HEK293 (cell line): ENCODE measurements at regions not wholly inside any gene's neighbourhood (a gene's known extent, or its start where the extent isn't known, plus 50 kb on each side); places are given as distances from the start of the nearest gene placed in this dataset.

Source experiments
- HIC1 ChIP-seq: fragments of 450-650 bp; formaldehyde crosslinking; IDR thresholded peaks from 2 replicates; pipeline ENCODE4 v1.5.1; 2016; ENCODE audit warnings: missing biosample characterization, missing genetic modification characterization
- IKZF3 ChIP-seq: fragments of 450-650 bp; IDR thresholded peaks from 2 replicates; pipeline ENCODE4 v1.5.0; 2018; ENCODE audit warnings: missing biosample characterization, mild to moderate bottlenecking, missing genetic modification characterization, moderate library complexity
- OVOL3 ChIP-seq: fragments of 450-650 bp; formaldehyde crosslinking; IDR thresholded peaks from 2 replicates; pipeline ENCODE4 v1.5.1; 2016; ENCODE audit warnings: missing biosample characterization, missing genetic modification characterization
- REPIN1 ChIP-seq: fragments of 450-650 bp; formaldehyde crosslinking; IDR thresholded peaks from 2 replicates; pipeline ENCODE4 v1.5.1; 2017; ENCODE audit warnings: missing biosample characterization, missing genetic modification characterization, low read depth
- SCRT1 ChIP-seq: fragments of 450-650 bp; formaldehyde crosslinking; IDR thresholded peaks from 2 replicates; pipeline ENCODE4 v1.5.1; 2016; ENCODE audit warnings: missing biosample characterization, missing genetic modification characterization, borderline replicate concordance
- WT1 ChIP-seq: fragments of 450-650 bp; formaldehyde crosslinking; IDR thresholded peaks from 2 replicates; pipeline ENCODE4 v1.5.1; 2016; ENCODE audit warnings: missing biosample characterization, missing genetic modification characterization
- ZBTB1 ChIP-seq: fragments of 450-650 bp; formaldehyde crosslinking; IDR thresholded peaks from 2 replicates; pipeline ENCODE4 v1.5.1; 2016; ENCODE audit warnings: missing biosample characterization, missing genetic modification characterization
- ZBTB21 ChIP-seq: fragments of 450-650 bp; formaldehyde crosslinking; IDR thresholded peaks from 2 replicates; pipeline ENCODE4 v1.5.1; 2017; ENCODE audit warnings: missing biosample characterization, missing genetic modification characterization
- ZBTB44 ChIP-seq: fragments of 450-650 bp; IDR thresholded peaks from 2 replicates; pipeline ENCODE4 v1.5.1; 2018; ENCODE audit warnings: missing biosample characterization, mild to moderate bottlenecking, missing genetic modification characterization
- ZNF112 ChIP-seq: fragments of 450-650 bp; formaldehyde crosslinking; IDR thresholded peaks from 2 replicates; pipeline ENCODE4 v1.5.0; 2017; ENCODE audit warnings: missing biosample characterization, missing genetic modification characterization
- ZNF223 ChIP-seq: fragments of 450-650 bp; formaldehyde crosslinking; IDR thresholded peaks from 2 replicates; pipeline ENCODE4 v1.5.1; 2016; ENCODE audit warnings: missing biosample characterization, missing genetic modification characterization
- ZNF423 ChIP-seq: fragments of 450-650 bp; formaldehyde crosslinking; IDR thresholded peaks from 2 replicates; pipeline ENCODE4 v1.5.1; 2016; ENCODE audit warnings: missing biosample characterization, missing genetic modification characterization
- ZNF501 ChIP-seq: fragments of 450-650 bp; formaldehyde crosslinking; IDR thresholded peaks from 2 replicates; pipeline ENCODE4 v1.5.1; 2016; ENCODE audit warnings: missing biosample characterization, missing genetic modification characterization
- ZNF610 ChIP-seq: fragments of 450-650 bp; formaldehyde crosslinking; IDR thresholded peaks from 2 replicates; pipeline ENCODE4 v1.5.1; 2016; ENCODE audit warnings: missing biosample characterization, missing genetic modification characterization, borderline replicate concordance
- ZNF626 ChIP-seq: fragments of 450-650 bp; sonication (Bioruptor Pico); formaldehyde crosslinking; IDR thresholded peaks from 2 replicates; pipeline ENCODE4 v1.5.1; 2018; ENCODE audit warnings: missing biosample characterization, missing genetic modification characterization, inconsistent platforms
- ZNF658 ChIP-seq: fragments of 450-650 bp; formaldehyde crosslinking; IDR thresholded peaks from 2 replicates; pipeline ENCODE4; 2016; ENCODE audit warnings: missing biosample characterization, missing genetic modification characterization
- ZNF692 ChIP-seq: fragments of 450-650 bp; formaldehyde crosslinking; IDR thresholded peaks from 2 replicates; pipeline ENCODE4 v1.5.1; 2016; ENCODE audit warnings: missing biosample characterization, missing genetic modification characterization
- ZNF768 ChIP-seq: fragments of 450-650 bp; formaldehyde crosslinking; IDR thresholded peaks from 2 replicates; pipeline ENCODE4 v1.5.1; 2018; ENCODE audit warnings: missing biosample characterization, mild to moderate bottlenecking, missing genetic modification characterization
- ZNF785 ChIP-seq: fragments of 450-650 bp; formaldehyde crosslinking; IDR thresholded peaks from 2 replicates; pipeline ENCODE4 v1.5.1; 2016; ENCODE audit warnings: missing biosample characterization, missing genetic modification characterization
- ZNF792 ChIP-seq: fragments of 450-650 bp; formaldehyde crosslinking; IDR thresholded peaks from 2 replicates; pipeline ENCODE4 v1.5.1; 2016; ENCODE audit warnings: missing biosample characterization, missing genetic modification characterization
- ZNF837 ChIP-seq: fragments of 450-650 bp; formaldehyde crosslinking; IDR thresholded peaks from 2 replicates; pipeline ENCODE4 v1.5.1; 2016; ENCODE audit warnings: missing biosample characterization, missing genetic modification characterization
- ZXDB ChIP-seq: fragments of 450-650 bp; formaldehyde crosslinking; IDR thresholded peaks from 2 replicates; pipeline ENCODE4 v1.5.1; 2016; ENCODE audit warnings: missing biosample characterization, missing genetic modification characterization
- TF ChIP-seq, protein P1 (sequence below): fragments of 450-650 bp; formaldehyde crosslinking; IDR thresholded peaks from 2 replicates; pipeline ENCODE4 v1.5.1; 2017; ENCODE audit warnings: missing biosample characterization, missing genetic modification characterization
- TF ChIP-seq, protein P2 (sequence below): fragments of 450-650 bp; formaldehyde crosslinking; IDR thresholded peaks from 2 replicates; pipeline ENCODE4 v1.5.1; 2016; ENCODE audit warnings: missing biosample characterization, missing genetic modification characterization
- TF ChIP-seq, protein P3 (sequence below): fragments of 450-650 bp; formaldehyde crosslinking; IDR thresholded peaks from 2 replicates; pipeline ENCODE4 v1.5.1; 2017; ENCODE audit warnings: missing biosample characterization, missing genetic modification characterization
- TF ChIP-seq, protein P4 (sequence below): fragments of 450-650 bp; formaldehyde crosslinking; IDR thresholded peaks from 2 replicates; pipeline ENCODE4 v1.5.1; 2016; ENCODE audit warnings: missing biosample characterization, missing genetic modification characterization

DNA sequence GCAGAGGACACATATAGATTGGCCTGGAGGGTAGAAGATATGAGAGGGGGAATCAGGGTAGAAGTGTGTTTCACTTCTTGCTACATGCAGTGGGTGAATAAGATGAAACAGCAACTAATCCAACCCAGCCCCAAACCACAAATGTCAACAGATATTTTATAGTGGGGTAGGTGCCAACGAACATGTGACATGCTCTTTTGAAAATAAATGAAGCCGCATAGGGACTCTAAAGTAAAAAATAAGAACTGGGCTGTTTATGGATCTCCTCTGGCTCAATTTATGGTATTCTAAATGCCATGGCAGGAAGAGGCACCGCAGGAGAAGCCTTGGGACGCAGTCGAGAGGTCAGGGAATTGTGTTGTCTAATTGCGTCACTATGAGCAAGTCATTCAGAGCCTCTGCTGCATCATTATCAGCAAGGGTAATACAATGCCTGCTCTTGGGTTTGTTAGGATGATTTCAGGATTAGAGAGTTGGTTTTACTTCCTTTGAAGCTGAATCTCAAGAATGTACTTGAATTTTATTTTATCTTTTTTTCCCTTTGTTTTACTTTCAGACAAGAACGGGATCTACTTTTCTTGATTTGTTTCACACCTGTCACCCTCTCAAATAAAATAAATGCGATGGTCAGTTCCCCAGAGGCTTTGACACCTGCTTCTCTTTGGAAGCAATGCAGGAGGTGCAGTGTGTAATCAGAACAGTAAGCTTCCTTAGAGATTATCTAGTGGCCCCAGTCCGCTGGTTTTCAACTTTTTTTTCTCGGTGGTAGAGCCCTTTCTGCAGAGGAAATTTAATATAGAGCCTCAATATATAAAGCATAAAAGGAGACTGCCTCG, 375.6 kb upstream of the CLINT1 start (continued):
- TF ChIP-seq ZBTB44 (tag by site-specific recombination) (peak; percentile 85; the same call in 1 of the 2 replicates), ZNF768 (no peak), ZNF423 (tag by site-specific recombination) (no peak), ZNF501 (tag by site-specific recombination) (no peak), ZBTB1 (tag by site-specific recombination) (0 out of 2 replicates have a peak, but pooled peaks have one; percentile 46), ZNF792 (tag by site-specific recombination) (no peak), ZBTB21 (tag by site-specific recombination) (peak; percentile 95), ZNF112 (tag by site-specific recombination) (no peak), IKZF3 (peak; percentile 84), ZNF610 (tag by site-specific recombination) (0 out of 2 replicates have a peak, but pooled peaks have one; percentile 53), SCRT1 (tag by site-specific recombination) (peak; percentile 77; the same call in 1 of the 2 replicates), ZNF658 (tag by site-specific recombination) (no peak), OVOL3 (tag by site-specific recombination) (0 out of 2 replicates have a peak, but pooled peaks have one; percentile 66), REPIN1 (tag by site-specific recombination) (no peak), ZXDB (tag by site-specific recombination) (peak; percentile 55), WT1 (tag by site-specific recombination) (peak; percentile 48), ZNF692 (tag by site-specific recombination) (no peak), ZNF223 (tag by site-specific recombination) (no peak), ZNF837 (tag by site-specific recombination) (no peak), ZNF626 (tag by site-specific recombination) (no peak), ZNF785 (tag by site-specific recombination) (no peak), HIC1 (no peak)
- TF ChIP-seq, protein P1, sequence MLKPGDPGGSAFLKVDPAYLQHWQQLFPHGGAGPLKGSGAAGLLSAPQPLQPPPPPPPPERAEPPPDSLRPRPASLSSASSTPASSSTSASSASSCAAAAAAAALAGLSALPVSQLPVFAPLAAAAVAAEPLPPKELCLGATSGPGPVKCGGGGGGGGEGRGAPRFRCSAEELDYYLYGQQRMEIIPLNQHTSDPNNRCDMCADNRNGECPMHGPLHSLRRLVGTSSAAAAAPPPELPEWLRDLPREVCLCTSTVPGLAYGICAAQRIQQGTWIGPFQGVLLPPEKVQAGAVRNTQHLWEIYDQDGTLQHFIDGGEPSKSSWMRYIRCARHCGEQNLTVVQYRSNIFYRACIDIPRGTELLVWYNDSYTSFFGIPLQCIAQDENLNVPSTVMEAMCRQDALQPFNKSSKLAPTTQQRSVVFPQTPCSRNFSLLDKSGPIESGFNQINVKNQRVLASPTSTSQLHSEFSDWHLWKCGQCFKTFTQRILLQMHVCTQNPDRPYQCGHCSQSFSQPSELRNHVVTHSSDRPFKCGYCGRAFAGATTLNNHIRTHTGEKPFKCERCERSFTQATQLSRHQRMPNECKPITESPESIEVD (tag by site-specific recombination), result peak; percentile 88
- TF ChIP-seq, protein P2, sequence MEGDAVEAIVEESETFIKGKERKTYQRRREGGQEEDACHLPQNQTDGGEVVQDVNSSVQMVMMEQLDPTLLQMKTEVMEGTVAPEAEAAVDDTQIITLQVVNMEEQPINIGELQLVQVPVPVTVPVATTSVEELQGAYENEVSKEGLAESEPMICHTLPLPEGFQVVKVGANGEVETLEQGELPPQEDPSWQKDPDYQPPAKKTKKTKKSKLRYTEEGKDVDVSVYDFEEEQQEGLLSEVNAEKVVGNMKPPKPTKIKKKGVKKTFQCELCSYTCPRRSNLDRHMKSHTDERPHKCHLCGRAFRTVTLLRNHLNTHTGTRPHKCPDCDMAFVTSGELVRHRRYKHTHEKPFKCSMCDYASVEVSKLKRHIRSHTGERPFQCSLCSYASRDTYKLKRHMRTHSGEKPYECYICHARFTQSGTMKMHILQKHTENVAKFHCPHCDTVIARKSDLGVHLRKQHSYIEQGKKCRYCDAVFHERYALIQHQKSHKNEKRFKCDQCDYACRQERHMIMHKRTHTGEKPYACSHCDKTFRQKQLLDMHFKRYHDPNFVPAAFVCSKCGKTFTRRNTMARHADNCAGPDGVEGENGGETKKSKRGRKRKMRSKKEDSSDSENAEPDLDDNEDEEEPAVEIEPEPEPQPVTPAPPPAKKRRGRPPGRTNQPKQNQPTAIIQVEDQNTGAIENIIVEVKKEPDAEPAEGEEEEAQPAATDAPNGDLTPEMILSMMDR (tag by site-specific recombination), result no peak
- TF ChIP-seq, protein P3, sequence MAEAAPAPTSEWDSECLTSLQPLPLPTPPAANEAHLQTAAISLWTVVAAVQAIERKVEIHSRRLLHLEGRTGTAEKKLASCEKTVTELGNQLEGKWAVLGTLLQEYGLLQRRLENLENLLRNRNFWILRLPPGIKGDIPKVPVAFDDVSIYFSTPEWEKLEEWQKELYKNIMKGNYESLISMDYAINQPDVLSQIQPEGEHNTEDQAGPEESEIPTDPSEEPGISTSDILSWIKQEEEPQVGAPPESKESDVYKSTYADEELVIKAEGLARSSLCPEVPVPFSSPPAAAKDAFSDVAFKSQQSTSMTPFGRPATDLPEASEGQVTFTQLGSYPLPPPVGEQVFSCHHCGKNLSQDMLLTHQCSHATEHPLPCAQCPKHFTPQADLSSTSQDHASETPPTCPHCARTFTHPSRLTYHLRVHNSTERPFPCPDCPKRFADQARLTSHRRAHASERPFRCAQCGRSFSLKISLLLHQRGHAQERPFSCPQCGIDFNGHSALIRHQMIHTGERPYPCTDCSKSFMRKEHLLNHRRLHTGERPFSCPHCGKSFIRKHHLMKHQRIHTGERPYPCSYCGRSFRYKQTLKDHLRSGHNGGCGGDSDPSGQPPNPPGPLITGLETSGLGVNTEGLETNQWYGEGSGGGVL (tag by site-specific recombination), result peak; percentile 62
- TF ChIP-seq, protein P4, sequence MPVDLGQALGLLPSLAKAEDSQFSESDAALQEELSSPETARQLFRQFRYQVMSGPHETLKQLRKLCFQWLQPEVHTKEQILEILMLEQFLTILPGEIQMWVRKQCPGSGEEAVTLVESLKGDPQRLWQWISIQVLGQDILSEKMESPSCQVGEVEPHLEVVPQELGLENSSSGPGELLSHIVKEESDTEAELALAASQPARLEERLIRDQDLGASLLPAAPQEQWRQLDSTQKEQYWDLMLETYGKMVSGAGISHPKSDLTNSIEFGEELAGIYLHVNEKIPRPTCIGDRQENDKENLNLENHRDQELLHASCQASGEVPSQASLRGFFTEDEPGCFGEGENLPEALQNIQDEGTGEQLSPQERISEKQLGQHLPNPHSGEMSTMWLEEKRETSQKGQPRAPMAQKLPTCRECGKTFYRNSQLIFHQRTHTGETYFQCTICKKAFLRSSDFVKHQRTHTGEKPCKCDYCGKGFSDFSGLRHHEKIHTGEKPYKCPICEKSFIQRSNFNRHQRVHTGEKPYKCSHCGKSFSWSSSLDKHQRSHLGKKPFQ, result no peak
